GM12892 (cell line): ENCODE measurements at regions not wholly inside any gene's neighbourhood (a gene's known extent, or its start where the extent isn't known, plus 50 kb on each side); places are given as distances from the start of the nearest gene placed in this dataset.

ENCODE experiments used
- POLR2A ChIP-seq: IDR thresholded peaks from 2 replicates; pipeline ENCODE4 v1.6.1; 2011; ENCODE audit warnings: low read depth, low read length, control low read depth
- POLR2AphosphoS5 ChIP-seq: IDR thresholded peaks from 2 replicates; pipeline ENCODE4 v1.6.1; 2011; ENCODE audit warnings: low read depth, low read length, control low read depth

DNA sequence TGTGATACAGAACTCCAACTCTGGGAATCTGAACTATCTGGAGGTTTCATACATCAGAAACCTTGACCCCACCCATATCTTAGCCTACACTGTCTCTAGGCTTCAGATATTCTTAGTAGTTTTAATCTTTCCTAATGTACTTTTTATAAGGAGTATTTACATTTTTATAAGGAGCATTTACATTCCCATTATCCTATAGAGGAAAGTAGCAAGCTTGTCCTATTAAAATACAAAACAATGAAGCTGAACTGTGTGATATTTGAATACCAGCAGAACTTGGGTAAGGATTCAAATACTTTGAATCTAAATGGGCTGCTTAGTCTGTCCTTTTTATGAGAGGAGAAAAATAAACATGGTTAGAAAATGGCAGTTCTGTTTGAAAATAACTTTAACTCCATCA, 247.4 kb downstream of the FMR1NB start:
- TF ChIP-seq POLR2AphosphoS5 (no peak), POLR2A (no peak)
